ENCODE measurements at regions not wholly inside any gene's neighbourhood (a gene's known extent, or its start where the extent isn't known, plus 50 kb on each side); places are given as distances from the start of the nearest gene placed in this dataset.

- TF ChIP-seq CTCF (IDR thresholded peaks at IDR 0.05; ENCODE audit: insufficient read depth, low read length, poor library complexity, severe bottlenecking) (no peak), EZH2phosphoT487 (conservative IDR thresholded peaks at IDR 0.05; ENCODE audit: low read length) (no peak)
These were observed 336.1 kb upstream of the PABPC4L start for GRCh38 chr4:134537701-134538100.

Data from SU-DHL-6 (cell line).